Ishikawa (cell line): ENCODE measurements at regions not wholly inside any gene's neighbourhood (a gene's known extent, or its start where the extent isn't known, plus 50 kb on each side); places are given as distances from the start of the nearest gene placed in this dataset.

ENCODE experiments used
- CREB1 ChIP-seq: IDR thresholded peaks from 2 replicates; pipeline ENCODE4 v1.6.1; 2012; ENCODE audit warnings: low read depth
- EP300 ChIP-seq: IDR thresholded peaks from 2 replicates; pipeline ENCODE4 v1.6.1; 2012; ENCODE audit warnings: borderline replicate concordance
- NFIC ChIP-seq: IDR thresholded peaks from 2 replicates; pipeline ENCODE4 v1.6.1; 2012
- RAD21 ChIP-seq: IDR thresholded peaks from 2 replicates; pipeline ENCODE4 v1.6.1; 2012; ENCODE audit warnings: low read depth
- TAF1 ChIP-seq: IDR thresholded peaks from 2 replicates; pipeline ENCODE4 v1.6.1; 2012; ENCODE audit warnings: low read depth, mild to moderate bottlenecking
- TCF12 ChIP-seq: IDR thresholded peaks from 2 replicates; pipeline ENCODE4 v1.6.1; 2012; ENCODE audit warnings: low read depth
- TF ChIP-seq, protein P1 (sequence below): IDR thresholded peaks from 2 replicates; pipeline ENCODE4 v1.6.1; 2012; ENCODE audit warnings: low read depth, mild to moderate bottlenecking
- TF ChIP-seq, protein P2 (sequence below): IDR thresholded peaks from 2 replicates; pipeline ENCODE4 v1.6.1; 2012

DNA sequence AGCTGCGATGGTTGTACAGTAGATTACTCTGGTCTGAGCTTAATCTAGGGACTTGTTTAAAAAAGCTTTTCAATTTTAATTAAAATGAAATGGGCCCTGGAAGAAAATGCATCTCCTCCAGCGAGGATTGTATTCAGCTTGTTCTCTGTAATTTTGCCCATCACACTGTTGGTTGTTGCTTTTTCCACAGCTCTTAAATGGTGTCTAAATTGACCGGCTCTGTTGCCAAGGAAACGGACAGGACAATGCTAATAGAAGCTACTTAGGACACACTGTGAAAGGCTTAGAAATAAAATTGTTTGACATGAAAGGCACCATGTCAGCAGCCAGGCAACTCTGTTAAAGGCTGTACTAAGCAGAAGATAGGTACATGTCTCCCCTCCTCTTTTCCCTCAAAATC, 116.7 kb upstream of the NRSN1 start:
- TF ChIP-seq, protein P1, sequence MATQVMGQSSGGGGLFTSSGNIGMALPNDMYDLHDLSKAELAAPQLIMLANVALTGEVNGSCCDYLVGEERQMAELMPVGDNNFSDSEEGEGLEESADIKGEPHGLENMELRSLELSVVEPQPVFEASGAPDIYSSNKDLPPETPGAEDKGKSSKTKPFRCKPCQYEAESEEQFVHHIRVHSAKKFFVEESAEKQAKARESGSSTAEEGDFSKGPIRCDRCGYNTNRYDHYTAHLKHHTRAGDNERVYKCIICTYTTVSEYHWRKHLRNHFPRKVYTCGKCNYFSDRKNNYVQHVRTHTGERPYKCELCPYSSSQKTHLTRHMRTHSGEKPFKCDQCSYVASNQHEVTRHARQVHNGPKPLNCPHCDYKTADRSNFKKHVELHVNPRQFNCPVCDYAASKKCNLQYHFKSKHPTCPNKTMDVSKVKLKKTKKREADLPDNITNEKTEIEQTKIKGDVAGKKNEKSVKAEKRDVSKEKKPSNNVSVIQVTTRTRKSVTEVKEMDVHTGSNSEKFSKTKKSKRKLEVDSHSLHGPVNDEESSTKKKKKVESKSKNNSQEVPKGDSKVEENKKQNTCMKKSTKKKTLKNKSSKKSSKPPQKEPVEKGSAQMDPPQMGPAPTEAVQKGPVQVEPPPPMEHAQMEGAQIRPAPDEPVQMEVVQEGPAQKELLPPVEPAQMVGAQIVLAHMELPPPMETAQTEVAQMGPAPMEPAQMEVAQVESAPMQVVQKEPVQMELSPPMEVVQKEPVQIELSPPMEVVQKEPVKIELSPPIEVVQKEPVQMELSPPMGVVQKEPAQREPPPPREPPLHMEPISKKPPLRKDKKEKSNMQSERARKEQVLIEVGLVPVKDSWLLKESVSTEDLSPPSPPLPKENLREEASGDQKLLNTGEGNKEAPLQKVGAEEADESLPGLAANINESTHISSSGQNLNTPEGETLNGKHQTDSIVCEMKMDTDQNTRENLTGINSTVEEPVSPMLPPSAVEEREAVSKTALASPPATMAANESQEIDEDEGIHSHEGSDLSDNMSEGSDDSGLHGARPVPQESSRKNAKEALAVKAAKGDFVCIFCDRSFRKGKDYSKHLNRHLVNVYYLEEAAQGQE, result no peak
- no peak for TF ChIP-seq TAF1
- no peak for TF ChIP-seq EP300
- no peak for TF ChIP-seq CREB1
- no peak for TF ChIP-seq RAD21
- no peak for TF ChIP-seq NFIC
- TF ChIP-seq TCF12, result no peak
- TF ChIP-seq, protein P2, sequence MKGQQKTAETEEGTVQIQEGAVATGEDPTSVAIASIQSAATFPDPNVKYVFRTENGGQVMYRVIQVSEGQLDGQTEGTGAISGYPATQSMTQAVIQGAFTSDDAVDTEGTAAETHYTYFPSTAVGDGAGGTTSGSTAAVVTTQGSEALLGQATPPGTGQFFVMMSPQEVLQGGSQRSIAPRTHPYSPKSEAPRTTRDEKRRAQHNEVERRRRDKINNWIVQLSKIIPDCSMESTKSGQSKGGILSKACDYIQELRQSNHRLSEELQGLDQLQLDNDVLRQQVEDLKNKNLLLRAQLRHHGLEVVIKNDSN, result no peak
